ENCODE measurements at regions not wholly inside any gene's neighbourhood (a gene's known extent, or its start where the extent isn't known, plus 50 kb on each side); places are given as distances from the start of the nearest gene placed in this dataset.
A peak's percentile ranks its signal among the peaks of the same experiment; 100 is the strongest.
"Not testable (repeated sequence)": the region's sequence is repeated elsewhere in the genome, so short reads cannot be mapped to it uniquely, and the experiment has no call there.

- not testable (repeated sequence) for DNase-seq
Observed at GRCh38 chr2:132220589-132220988, 58.8 kb upstream of the ANKRD30BL start.

GRCh38 chr2:132221886-132222285 is 60.1 kb upstream of the ANKRD30BL start:
- not testable (repeated sequence) for DNase-seq

GRCh38 chr2:132252191-132252893 is 90.6 kb upstream of the ANKRD30BL start:
- DNase-seq = no peak

GRCh38 chr2:132252894-132253264 is 91.1 kb upstream of the ANKRD30BL start:
- no peak for DNase-seq

GRCh38 chr2:132253496-132254305 is 91.9 kb upstream of the ANKRD30BL start:
- no peak for DNase-seq

- DNase-seq = not testable (repeated sequence)
Observed at GRCh38 chr2:132254306-132254919, 92.7 kb upstream of the ANKRD30BL start.

- no peak for DNase-seq
Observed at GRCh38 chr2:132255714-132256113, 94.0 kb upstream of the ANKRD30BL start.

GRCh38 chr2:132256251-132256902 is 94.6 kb upstream of the ANKRD30BL start:
- no peak for DNase-seq

- not testable (repeated sequence) for DNase-seq
Observed at GRCh38 chr2:132256903-132257300, 95.2 kb upstream of the ANKRD30BL start.

GRCh38 chr2:132257301-132258171 is 95.8 kb upstream of the ANKRD30BL start:
- not testable (repeated sequence) for DNase-seq

GRCh38 chr2:132259276-132259675 is 97.5 kb upstream of the ANKRD30BL start:
- DNase-seq = not testable (repeated sequence)

- not testable (repeated sequence) for DNase-seq
Observed at GRCh38 chr2:132265595-132265994, 103.8 kb upstream of the ANKRD30BL start.

GRCh38 chr2:132267105-132267497 is 105.3 kb upstream of the ANKRD30BL start:
- no peak for DNase-seq

GRCh38 chr2:132267498-132268283 is 105.9 kb upstream of the ANKRD30BL start:
- DNase-seq = peak in 1 of 5 experiments; percentile 30

- DNase-seq = peak in 3 of 5 experiments; percentile 28 to 70 (median 43)
Observed at GRCh38 chr2:132268284-132268976, 106.7 kb upstream of the ANKRD30BL start.

- no peak for DNase-seq
Observed at GRCh38 chr2:132268977-132269523, 107.3 kb upstream of the ANKRD30BL start.

- no peak for DNase-seq
Observed at GRCh38 chr2:132270255-132270654, 108.5 kb upstream of the ANKRD30BL start.

GRCh38 chr2:132270981-132271546 is 109.3 kb upstream of the ANKRD30BL start:
- DNase-seq = no peak

GRCh38 chr2:132271794-132272193 is 110.0 kb upstream of the ANKRD30BL start:
- DNase-seq = not testable (repeated sequence)

- DNase-seq = no peak
Observed at GRCh38 chr2:132272713-132273112, 111.0 kb upstream of the ANKRD30BL start.

Data from T-helper 2 cell (primary cell).